HUES48 (cell line): ENCODE measurements at regions not wholly inside any gene's neighbourhood (a gene's known extent, or its start where the extent isn't known, plus 50 kb on each side); places are given as distances from the start of the nearest gene placed in this dataset.
"Not testable (repeated sequence)": the region's sequence is repeated elsewhere in the genome, so short reads cannot be mapped to it uniquely, and the experiment has no call there.

Experiments
- H3K27ac ChIP-seq: one replicate; pipeline ENCODE4 v1.7.0; 2013; ENCODE audit warnings: low read depth, low read length, inconsistent platforms
- H3K27me3 ChIP-seq: 2 replicates; pipeline ENCODE4 v1.6.1; 2013; ENCODE audit warnings: mild to moderate bottlenecking, low read length; ENCODE audit not compliant: control insufficient read depth, insufficient read depth
- H3K36me3 ChIP-seq: 2 replicates; pipeline ENCODE4 v1.6.1; 2013; ENCODE audit warnings: low read length; ENCODE audit not compliant: control insufficient read depth, insufficient read depth
- H3K4me1 ChIP-seq: 2 replicates; pipeline ENCODE4 v1.6.1; 2013; ENCODE audit warnings: mild to moderate bottlenecking, low read length; ENCODE audit not compliant: control insufficient read depth, insufficient read depth
- H3K4me3 ChIP-seq: 2 replicates; pipeline ENCODE4 v1.5.1; 2013; ENCODE audit warnings: mild to moderate bottlenecking, low read depth, low read length
- H3K9ac ChIP-seq: 2 replicates; pipeline ENCODE4 v1.6.1; 2013; ENCODE audit warnings: mild to moderate bottlenecking, low read depth, low read length, moderate library complexity
- H3K9me3 ChIP-seq: 2 replicates; pipeline ENCODE4 v1.6.1; 2013; ENCODE audit warnings: low read length; ENCODE audit not compliant: control insufficient read depth, insufficient read depth

GRCh38 chr3:75241226-75241962 lies 422.7 kb upstream of the FRG2C start:
- not testable (repeated sequence) for H3K9me3 ChIP-seq, H3K27ac ChIP-seq, H3K27me3 ChIP-seq, H3K9ac ChIP-seq, H3K36me3 ChIP-seq, H3K4me1 ChIP-seq, H3K4me3 ChIP-seq

- Histone ChIP-seq H3K9me3 (no peaks in the 10 kb centered on the region), H3K9ac (no peak overlapping the region), H3K4me3 (no peak overlapping the region), H3K4me1 (peaks cover under 1% of the 10 kb centered on the region; the same call in 1 of the 2 replicates), H3K27me3 (no peaks in the 10 kb centered on the region), H3K27ac (no peak overlapping the region), H3K36me3 (no peaks in the 10 kb centered on the region)
Observed at GRCh38 chr3:75242012-75242735, 422.0 kb upstream of the FRG2C start.

GRCh38 chr3:75248974-75249373 lies 415.2 kb upstream of the FRG2C start:
- no peaks in the 10 kb centered on the region for H3K36me3 ChIP-seq
- no peak overlapping the region for H3K9ac ChIP-seq
- H3K4me1 ChIP-seq: peaks cover 6% of the 10 kb centered on the region
- H3K4me3 ChIP-seq: no peak overlapping the region
- no peaks in the 10 kb centered on the region for H3K9me3 ChIP-seq
- H3K27me3 ChIP-seq: no peaks in the 10 kb centered on the region
- H3K27ac ChIP-seq: no peak overlapping the region

GRCh38 chr3:75254685-75255084 lies 409.4 kb upstream of the FRG2C start:
- Histone ChIP-seq H3K36me3 (no peaks in the 10 kb centered on the region), H3K9me3 (no peaks in the 10 kb centered on the region), H3K9ac (peak overlapping the region; percentile 70; the same call in 1 of the 2 replicates), H3K4me1 (peaks cover 17% of the 10 kb centered on the region), H3K27ac (peak overlapping the region; percentile 59), H3K27me3 (no peaks in the 10 kb centered on the region), H3K4me3 (no peak overlapping the region)

GRCh38 chr3:75258825-75259683 lies 405.1 kb upstream of the FRG2C start:
- H3K36me3 ChIP-seq, H3K9ac ChIP-seq, H3K27me3 ChIP-seq, H3K9me3 ChIP-seq, H3K27ac ChIP-seq, H3K4me3 ChIP-seq: not testable (repeated sequence)
- peaks cover 13% of the 10 kb centered on the region for H3K4me1 ChIP-seq

GRCh38 chr3:75260975-75261374 lies 403.2 kb upstream of the FRG2C start:
- H3K27me3 ChIP-seq, H3K4me1 ChIP-seq, H3K9me3 ChIP-seq, H3K9ac ChIP-seq, H3K36me3 ChIP-seq, H3K27ac ChIP-seq, H3K4me3 ChIP-seq: not testable (repeated sequence)

GRCh38 chr3:75262661-75263060 lies 401.5 kb upstream of the FRG2C start:
- no peak overlapping the region for H3K4me3 ChIP-seq
- no peaks in the 10 kb centered on the region for H3K4me1 ChIP-seq
- H3K27me3 ChIP-seq: no peaks in the 10 kb centered on the region
- no peak overlapping the region for H3K27ac ChIP-seq
- no peaks in the 10 kb centered on the region for H3K9me3 ChIP-seq
- no peaks in the 10 kb centered on the region for H3K36me3 ChIP-seq
- H3K9ac ChIP-seq: no peak overlapping the region

GRCh38 chr3:75265897-75266296 lies 398.2 kb upstream of the FRG2C start:
- Histone ChIP-seq H3K4me1 (no peaks in the 10 kb centered on the region), H3K36me3 (no peaks in the 10 kb centered on the region), H3K9ac (no peak overlapping the region), H3K27me3 (no peaks in the 10 kb centered on the region), H3K4me3 (no peak overlapping the region), H3K27ac (no peak overlapping the region), H3K9me3 (no peaks in the 10 kb centered on the region)

- H3K27me3 ChIP-seq, H3K9me3 ChIP-seq, H3K36me3 ChIP-seq, H3K9ac ChIP-seq, H3K4me3 ChIP-seq, H3K4me1 ChIP-seq, H3K27ac ChIP-seq: not testable (repeated sequence)
Observed at GRCh38 chr3:75268576-75268975, 395.6 kb upstream of the FRG2C start.

GRCh38 chr3:75272237-75272636 lies 391.9 kb upstream of the FRG2C start:
- not testable (repeated sequence) for H3K27me3 ChIP-seq, H3K4me3 ChIP-seq, H3K36me3 ChIP-seq, H3K4me1 ChIP-seq, H3K9ac ChIP-seq, H3K27ac ChIP-seq, H3K9me3 ChIP-seq

GRCh38 chr3:75272691-75273090 lies 391.4 kb upstream of the FRG2C start:
- H3K27me3 ChIP-seq: no peaks in the 10 kb centered on the region
- H3K36me3 ChIP-seq: no peaks in the 10 kb centered on the region
- no peak overlapping the region for H3K9ac ChIP-seq
- no peaks in the 10 kb centered on the region for H3K4me1 ChIP-seq
- H3K27ac ChIP-seq: no peak overlapping the region
- no peaks in the 10 kb centered on the region for H3K9me3 ChIP-seq
- no peak overlapping the region for H3K4me3 ChIP-seq
